ENCODE measurements at regions not wholly inside any gene's neighbourhood (a gene's known extent, or its start where the extent isn't known, plus 50 kb on each side); places are given as distances from the start of the nearest gene placed in this dataset.
"Not testable (repeated sequence)": the region's sequence is repeated elsewhere in the genome, so short reads cannot be mapped to it uniquely, and the experiment has no call there.

DNA sequence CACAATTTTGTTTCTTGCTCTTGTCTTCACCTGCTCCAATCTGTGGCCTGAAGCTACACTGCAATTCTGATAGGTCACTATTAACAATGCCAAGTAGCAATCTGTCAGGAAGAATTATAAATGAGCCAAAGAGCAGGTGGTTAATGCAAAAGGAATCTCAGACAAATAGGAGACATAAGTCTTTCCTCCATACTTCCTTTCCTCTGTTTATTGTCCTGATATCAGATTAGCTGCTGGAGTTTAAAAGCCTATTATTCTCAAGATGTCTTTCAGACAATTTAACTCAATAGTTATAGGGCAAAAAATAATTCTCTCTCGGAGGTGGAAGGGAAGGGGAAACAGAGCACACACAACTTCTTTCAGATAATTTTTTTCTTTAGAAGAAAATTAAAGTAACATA, 491.6 kb downstream of the MFSD1 start:
- Histone ChIP-seq H3K9me3 (ENCODE audit: control insufficient read depth, low read length) (no peaks in the 10 kb centered on the region), H3K4me1 (ENCODE audit: control insufficient read depth, insufficient read depth, low read length) (no peaks in the 10 kb centered on the region), H3K4me3 (ENCODE audit: low read length) (no peak overlapping the region), H3K27me3 (ENCODE audit: control insufficient read depth, insufficient read depth, low read length, poor library complexity, severe bottlenecking) (peaks cover 13% of the 10 kb centered on the region), H3K27ac (ENCODE audit: low read depth, low read length) (no peak overlapping the region), H3K9ac (ENCODE audit: extremely low read depth, low read length, poor library complexity, severe bottlenecking) (no peak overlapping the region), H3K36me3 (ENCODE audit: control insufficient read depth, insufficient read depth, low read length) (no peaks in the 10 kb centered on the region)
- no peaks in the 10 kb centered on the region for H3K9me3 Mint-ChIP-seq
- no peaks in the 10 kb centered on the region for H3K4me1 Mint-ChIP-seq
- no peaks in the 10 kb centered on the region for H3K27me3 Mint-ChIP-seq (ENCODE audit: insufficient read depth)
- H3K4me3 Mint-ChIP-seq = no peak overlapping the region
- H3K36me3 Mint-ChIP-seq (ENCODE audit: low read depth) = no peaks in the 10 kb centered on the region
- H3K27ac Mint-ChIP-seq = no peak overlapping the region
- TF ChIP-seq, protein P1, sequence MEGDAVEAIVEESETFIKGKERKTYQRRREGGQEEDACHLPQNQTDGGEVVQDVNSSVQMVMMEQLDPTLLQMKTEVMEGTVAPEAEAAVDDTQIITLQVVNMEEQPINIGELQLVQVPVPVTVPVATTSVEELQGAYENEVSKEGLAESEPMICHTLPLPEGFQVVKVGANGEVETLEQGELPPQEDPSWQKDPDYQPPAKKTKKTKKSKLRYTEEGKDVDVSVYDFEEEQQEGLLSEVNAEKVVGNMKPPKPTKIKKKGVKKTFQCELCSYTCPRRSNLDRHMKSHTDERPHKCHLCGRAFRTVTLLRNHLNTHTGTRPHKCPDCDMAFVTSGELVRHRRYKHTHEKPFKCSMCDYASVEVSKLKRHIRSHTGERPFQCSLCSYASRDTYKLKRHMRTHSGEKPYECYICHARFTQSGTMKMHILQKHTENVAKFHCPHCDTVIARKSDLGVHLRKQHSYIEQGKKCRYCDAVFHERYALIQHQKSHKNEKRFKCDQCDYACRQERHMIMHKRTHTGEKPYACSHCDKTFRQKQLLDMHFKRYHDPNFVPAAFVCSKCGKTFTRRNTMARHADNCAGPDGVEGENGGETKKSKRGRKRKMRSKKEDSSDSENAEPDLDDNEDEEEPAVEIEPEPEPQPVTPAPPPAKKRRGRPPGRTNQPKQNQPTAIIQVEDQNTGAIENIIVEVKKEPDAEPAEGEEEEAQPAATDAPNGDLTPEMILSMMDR (conservative IDR thresholded peaks at IDR 0.05) = no peak
- no CpG with 5 or more reads among the region's 1 CpG for WGBS, 2 experiments (ENCODE audit: insufficient coverage in 1 of 2, insufficient read length in 1 of 2)
- no peak for DNase-seq

DNA sequence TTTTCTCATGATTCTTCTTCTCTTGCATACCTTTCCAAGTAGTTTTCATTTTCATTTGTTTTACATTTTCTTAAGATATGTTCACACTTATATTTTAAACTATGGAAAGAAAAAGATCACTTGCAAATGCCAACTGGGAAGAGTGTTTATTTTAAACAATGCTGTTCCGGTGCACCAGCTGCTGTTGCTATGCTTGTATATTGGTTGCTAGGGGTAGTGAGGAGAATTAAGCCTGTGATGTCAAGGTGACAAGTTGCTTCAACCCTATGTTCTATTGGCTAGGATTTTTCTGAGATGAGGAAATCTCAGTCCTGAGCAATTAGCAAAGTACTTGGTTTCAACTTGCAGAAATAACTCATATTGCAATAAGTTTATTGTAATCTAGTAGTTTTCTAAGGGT, 500.1 kb downstream of the MFSD1 start:
- no peak for DNase-seq
- H3K36me3 Mint-ChIP-seq (ENCODE audit: low read depth) = no peaks in the 10 kb centered on the region
- H3K36me3 ChIP-seq (ENCODE audit: control insufficient read depth, insufficient read depth, low read length) = no peaks in the 10 kb centered on the region
- H3K4me1 Mint-ChIP-seq = peaks cover 17% of the 10 kb centered on the region
- H3K9me3 ChIP-seq (ENCODE audit: control insufficient read depth, low read length) = no peaks in the 10 kb centered on the region
- no peak overlapping the region for H3K27ac ChIP-seq (ENCODE audit: low read depth, low read length)
- WGBS, 2 experiments (ENCODE audit: insufficient coverage in 1 of 2, insufficient read length in 1 of 2) = 86 to 90% methylated on average over 1 of the region's 1 CpG
- H3K27me3 Mint-ChIP-seq (ENCODE audit: insufficient read depth) = no peaks in the 10 kb centered on the region
- H3K4me3 ChIP-seq (ENCODE audit: low read length) = no peak overlapping the region
- H3K9me3 Mint-ChIP-seq = no peaks in the 10 kb centered on the region
- H3K27me3 ChIP-seq (ENCODE audit: control insufficient read depth, insufficient read depth, low read length, poor library complexity, severe bottlenecking) = no peaks in the 10 kb centered on the region
- no peak overlapping the region for H3K4me3 Mint-ChIP-seq
- no peak overlapping the region for H3K27ac Mint-ChIP-seq
- TF ChIP-seq, protein P1 (conservative IDR thresholded peaks at IDR 0.05) = no peak
- no peaks in the 10 kb centered on the region for H3K4me1 ChIP-seq (ENCODE audit: control insufficient read depth, insufficient read depth, low read length)
- no peak overlapping the region for H3K9ac ChIP-seq (ENCODE audit: extremely low read depth, low read length, poor library complexity, severe bottlenecking)

DNA sequence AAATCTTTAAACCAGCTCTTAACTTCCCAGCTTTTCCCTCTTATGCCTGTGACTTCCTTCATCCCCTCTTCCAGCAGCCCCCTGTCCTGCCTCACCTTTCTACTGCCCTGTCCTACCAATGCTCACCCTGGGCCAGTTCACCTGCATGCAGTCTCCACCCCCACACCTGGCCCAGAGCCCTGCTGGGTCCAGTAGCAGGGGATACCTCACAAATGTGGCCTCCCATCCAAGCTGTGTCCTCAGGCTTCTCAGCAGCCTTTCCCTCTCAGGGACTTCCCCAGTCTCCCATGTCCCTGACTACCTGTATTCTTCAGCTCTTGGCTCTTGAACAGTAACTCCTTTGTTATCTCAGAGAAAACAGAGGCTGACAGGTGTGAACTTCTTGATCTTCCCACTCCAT, 503.2 kb downstream of the MFSD1 start:
- Mint-ChIP-seq H3K4me3 (no peak overlapping the region), H3K27me3 (ENCODE audit: insufficient read depth) (no peaks in the 10 kb centered on the region), H3K36me3 (ENCODE audit: low read depth) (no peaks in the 10 kb centered on the region), H3K9me3 (no peaks in the 10 kb centered on the region), H3K4me1 (peaks cover 17% of the 10 kb centered on the region), H3K27ac (no peak overlapping the region)
- Histone ChIP-seq H3K4me3 (ENCODE audit: low read length) (no peak overlapping the region), H3K36me3 (ENCODE audit: control insufficient read depth, insufficient read depth, low read length) (no peaks in the 10 kb centered on the region), H3K27me3 (ENCODE audit: control insufficient read depth, insufficient read depth, low read length, poor library complexity, severe bottlenecking) (no peaks in the 10 kb centered on the region), H3K9ac (ENCODE audit: extremely low read depth, low read length, poor library complexity, severe bottlenecking) (no peak overlapping the region), H3K27ac (ENCODE audit: low read depth, low read length) (no peak overlapping the region), H3K9me3 (ENCODE audit: control insufficient read depth, low read length) (no peaks in the 10 kb centered on the region), H3K4me1 (ENCODE audit: control insufficient read depth, insufficient read depth, low read length) (no peaks in the 10 kb centered on the region)
- TF ChIP-seq, protein P1 (conservative IDR thresholded peaks at IDR 0.05) = no peak
- DNase-seq = no peak

DNA sequence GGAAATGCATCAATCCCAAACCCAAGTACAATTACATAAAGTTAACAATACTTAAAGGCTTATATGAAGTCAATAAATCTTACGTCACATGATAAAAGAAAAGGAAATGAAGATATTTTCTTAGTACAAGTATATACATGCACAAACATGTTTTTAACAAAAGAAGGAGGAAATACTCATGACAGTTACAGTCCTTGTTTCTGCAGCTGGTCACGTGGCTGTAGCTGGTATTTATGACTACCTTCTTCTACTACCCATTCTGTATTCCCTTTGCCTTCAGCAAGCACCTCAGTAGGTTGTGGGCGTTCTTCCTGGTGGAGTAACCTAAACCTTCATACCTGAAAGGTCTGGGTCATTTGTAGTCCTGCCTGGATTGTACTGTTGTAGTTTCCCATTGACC, 514.9 kb downstream of the MFSD1 start:
- H3K4me1 Mint-ChIP-seq; H3K9me3 Mint-ChIP-seq; H3K27me3 Mint-ChIP-seq (ENCODE audit: insufficient read depth); DNase-seq; H3K27ac ChIP-seq (ENCODE audit: low read depth, low read length); H3K4me3 Mint-ChIP-seq; H3K36me3 ChIP-seq (ENCODE audit: control insufficient read depth, insufficient read depth, low read length); H3K9ac ChIP-seq (ENCODE audit: extremely low read depth, low read length, poor library complexity, severe bottlenecking); H3K27ac Mint-ChIP-seq; H3K4me1 ChIP-seq (ENCODE audit: control insufficient read depth, insufficient read depth, low read length); H3K4me3 ChIP-seq (ENCODE audit: low read length); H3K36me3 Mint-ChIP-seq (ENCODE audit: low read depth); H3K9me3 ChIP-seq (ENCODE audit: control insufficient read depth, low read length): not testable (repeated sequence)
- 60 to 84% methylated on average over 1 to 2 of the region's 3 CpGs for WGBS, 2 experiments (ENCODE audit: insufficient coverage in 1 of 2, insufficient read length in 1 of 2)
- peaks cover 14% of the 10 kb centered on the region for H3K27me3 ChIP-seq (ENCODE audit: control insufficient read depth, insufficient read depth, low read length, poor library complexity, severe bottlenecking)

All from endodermal cell (in vitro differentiated cells).